ENCODE measurements at regions not wholly inside any gene's neighbourhood (a gene's known extent, or its start where the extent isn't known, plus 50 kb on each side); places are given as distances from the start of the nearest gene placed in this dataset.

DNA sequence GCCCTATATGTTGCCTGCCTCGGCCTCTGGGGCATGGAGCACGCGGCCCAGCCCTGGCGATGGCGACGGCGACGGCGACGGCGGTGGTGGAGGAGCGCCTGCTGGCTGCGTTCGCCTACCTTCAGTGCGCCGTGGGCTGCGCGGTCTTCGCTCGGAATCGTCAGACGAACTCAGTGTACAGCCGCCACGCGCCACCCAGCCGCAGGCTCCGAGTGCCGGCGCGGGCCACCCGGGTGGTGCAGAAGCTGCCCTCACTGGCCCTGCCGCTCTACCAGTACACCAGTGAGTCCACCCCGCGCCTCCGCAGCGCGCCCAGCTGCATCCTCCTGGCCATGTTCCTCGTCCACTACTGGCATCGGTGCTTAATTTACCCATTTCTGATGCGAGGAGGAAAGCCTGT is 83.7 kb upstream of the F9 start:
- TF ChIP-seq CTCF (IDR thresholded peaks at IDR 0.05; ENCODE audit: poor library complexity) = no peak
- no peak for TF ChIP-seq EZH2 (IDR thresholded peaks at IDR 0.05; ENCODE audit: borderline replicate concordance)
- TF ChIP-seq EZH2phosphoT487 (IDR thresholded peaks at IDR 0.05; ENCODE audit: low read depth, severe bottlenecking, unreplicated experiment) = no peak
